GM21619 (cell line): ENCODE measurements at regions not wholly inside any gene's neighbourhood (a gene's known extent, or its start where the extent isn't known, plus 50 kb on each side); places are given as distances from the start of the nearest gene placed in this dataset.

Experiments
- ATAC-seq: cut with Tn5 transposase; IDR thresholded peaks from one replicate; pipeline ENCODE4 v1.9.1; 2021; ENCODE audit not compliant: unreplicated experiment

- no peak for ATAC-seq
Measured at GRCh38 chr5:135236228-135236907, 162.7 kb downstream of the MACROH2A1 start.

- no peak for ATAC-seq
Measured at GRCh38 chr5:135235551-135236227, 163.3 kb downstream of the MACROH2A1 start.

GRCh38 chr5:135234666-135235401 lies 164.2 kb downstream of the MACROH2A1 start:
- no peak for ATAC-seq

GRCh38 chr5:135234242-135234641 lies 164.8 kb downstream of the MACROH2A1 start:
- no peak for ATAC-seq

GRCh38 chr5:135233477-135233876 lies 165.6 kb downstream of the MACROH2A1 start:
- ATAC-seq = no peak

GRCh38 chr5:135232958-135233357 lies 166.1 kb downstream of the MACROH2A1 start:
- no peak for ATAC-seq

GRCh38 chr5:135231289-135231688 lies 167.7 kb downstream of the MACROH2A1 start:
- no peak for ATAC-seq

GRCh38 chr5:135230251-135230925 lies 168.6 kb downstream of the MACROH2A1 start:
- ATAC-seq = no peak

- no peak for ATAC-seq
Measured at GRCh38 chr5:135229679-135230132, 169.3 kb downstream of the MACROH2A1 start.

GRCh38 chr5:135229122-135229521 lies 169.9 kb downstream of the MACROH2A1 start:
- ATAC-seq = no peak

GRCh38 chr5:135228222-135228621 lies 170.8 kb downstream of the MACROH2A1 start:
- ATAC-seq = no peak

- no peak for ATAC-seq
Measured at GRCh38 chr5:135227064-135228022, 171.7 kb downstream of the MACROH2A1 start.

GRCh38 chr5:135225856-135226560 lies 173.0 kb downstream of the MACROH2A1 start:
- no peak for ATAC-seq

- no peak for ATAC-seq
Measured at GRCh38 chr5:135223891-135224625, 175.0 kb downstream of the MACROH2A1 start.

GRCh38 chr5:135223404-135223803 lies 175.6 kb downstream of the MACROH2A1 start:
- ATAC-seq = no peak

- ATAC-seq = no peak
Measured at GRCh38 chr5:135222771-135223170, 176.3 kb downstream of the MACROH2A1 start.

GRCh38 chr5:135222171-135222681 lies 176.8 kb downstream of the MACROH2A1 start:
- no peak for ATAC-seq

GRCh38 chr5:135221696-135222095 lies 177.3 kb downstream of the MACROH2A1 start:
- no peak for ATAC-seq

- no peak for ATAC-seq
Measured at GRCh38 chr5:135221187-135221473, 177.9 kb downstream of the MACROH2A1 start.
